ENCODE measurements at regions not wholly inside any gene's neighbourhood (a gene's known extent, or its start where the extent isn't known, plus 50 kb on each side); places are given as distances from the start of the nearest gene placed in this dataset.

- Histone ChIP-seq H3K27ac (ENCODE audit: control insufficient read depth, insufficient read depth, low read length) (peak overlapping the region; percentile 69), H3K4me1 (ENCODE audit: control insufficient read depth, extremely low read depth, insufficient read depth, low read length) (peaks cover 42% of the 10 kb centered on the region), H2AFZ (ENCODE audit: control insufficient read depth, low read length) (peak overlapping the region; percentile 51), H3K9me1 (ENCODE audit: control insufficient read depth, extremely low read depth, insufficient read depth, low read length) (no peaks in the 10 kb centered on the region), H3K4me2 (ENCODE audit: control insufficient read depth, extremely low read depth, insufficient read depth, low read depth, low read length) (peak overlapping the region; percentile 83), H3K9ac (ENCODE audit: control insufficient read depth, extremely low read depth, insufficient read depth, low read length) (peak overlapping the region; percentile 38), H3K79me2 (ENCODE audit: control insufficient read depth, insufficient read depth, low read length) (no peaks in the 10 kb centered on the region), H3K27me3 (ENCODE audit: control insufficient read depth, extremely low read depth, insufficient read depth, low read length) (no peaks in the 10 kb centered on the region), H3K9me3 (ENCODE audit: control insufficient read depth, low read depth, low read length) (no peaks in the 10 kb centered on the region), H3K4me3 (ENCODE audit: control insufficient read depth in 2 of 3, extremely low read depth in 1 of 3, insufficient read depth in 2 of 3, low read depth in 1 of 3, low read length in 3 of 3) (peak overlapping the region in 1 of 3 experiments; percentile 39), H4K20me1 (ENCODE audit: control insufficient read depth, extremely low read depth, insufficient read depth, low read length) (no peaks in the 10 kb centered on the region), H3K36me3 (ENCODE audit: control insufficient read depth in 2 of 2, extremely low read depth in 1 of 2, insufficient read depth in 2 of 2, low read length in 2 of 2) (no peaks in the 10 kb centered on the region)
- peak; percentile 73 for DNase-seq (ENCODE audit: low read depth, low spot score)
- dilution Hi-C loops (cut with MboI; ENCODE audit: extremely low pct_ligation_motif_present, low sequenced_read_pairs), result no loop called here
- no peak for TF ChIP-seq CTCF (optimal IDR thresholded peaks at IDR 0.05 in 1 of 3, IDR thresholded peaks at IDR 0.05 in 1 of 3, conservative IDR thresholded peaks at IDR 0.05 in 1 of 3; ENCODE audit: extremely low read depth in 1 of 3, insufficient read depth in 2 of 3, low read length in 3 of 3)
- no peak for TF ChIP-seq EZH2 (IDR thresholded peaks at IDR 0.05; ENCODE audit: low read length)
- peak; percentile 90 for FAIRE-seq
These were observed 151.9 kb downstream of the MACROH2A1 start for GRCh38 chr5:135246923-135247795.

GRCh38 chr5:135246605-135246922, 152.5 kb downstream of the MACROH2A1 start:
- no peak overlapping the region for H2AFZ ChIP-seq (ENCODE audit: control insufficient read depth, low read length)
- DNase-seq (ENCODE audit: low read depth, low spot score), result no peak
- H3K36me3 ChIP-seq (ENCODE audit: control insufficient read depth in 2 of 2, extremely low read depth in 1 of 2, insufficient read depth in 2 of 2, low read length in 2 of 2), result no peaks in the 10 kb centered on the region
- peak overlapping the region; percentile 83 for H3K4me2 ChIP-seq (ENCODE audit: control insufficient read depth, extremely low read depth, insufficient read depth, low read depth, low read length)
- peak overlapping the region; percentile 69 for H3K27ac ChIP-seq (ENCODE audit: control insufficient read depth, insufficient read depth, low read length)
- H3K9me3 ChIP-seq (ENCODE audit: control insufficient read depth, low read depth, low read length), result no peaks in the 10 kb centered on the region
- no peak for FAIRE-seq
- dilution Hi-C loops (cut with MboI; ENCODE audit: extremely low pct_ligation_motif_present, low sequenced_read_pairs), result no loop called here
- H3K9me1 ChIP-seq (ENCODE audit: control insufficient read depth, extremely low read depth, insufficient read depth, low read length), result no peaks in the 10 kb centered on the region
- H3K79me2 ChIP-seq (ENCODE audit: control insufficient read depth, insufficient read depth, low read length), result no peaks in the 10 kb centered on the region
- H3K9ac ChIP-seq (ENCODE audit: control insufficient read depth, extremely low read depth, insufficient read depth, low read length), result peak overlapping the region; percentile 11
- no peaks in the 10 kb centered on the region for H3K27me3 ChIP-seq (ENCODE audit: control insufficient read depth, extremely low read depth, insufficient read depth, low read length)
- no peaks in the 10 kb centered on the region for H4K20me1 ChIP-seq (ENCODE audit: control insufficient read depth, extremely low read depth, insufficient read depth, low read length)
- peaks cover 48% of the 10 kb centered on the region for H3K4me1 ChIP-seq (ENCODE audit: control insufficient read depth, extremely low read depth, insufficient read depth, low read length)
- peak overlapping the region in 1 of 3 experiments; percentile 30 for H3K4me3 ChIP-seq (ENCODE audit: control insufficient read depth in 2 of 3, extremely low read depth in 1 of 3, insufficient read depth in 2 of 3, low read depth in 1 of 3, low read length in 3 of 3)
- no peak for TF ChIP-seq CTCF (optimal IDR thresholded peaks at IDR 0.05 in 1 of 3, IDR thresholded peaks at IDR 0.05 in 1 of 3, conservative IDR thresholded peaks at IDR 0.05 in 1 of 3; ENCODE audit: extremely low read depth in 1 of 3, insufficient read depth in 2 of 3, low read length in 3 of 3)
- no peak for TF ChIP-seq EZH2 (IDR thresholded peaks at IDR 0.05; ENCODE audit: low read length)
